ENCODE measurements at regions not wholly inside any gene's neighbourhood (a gene's known extent, or its start where the extent isn't known, plus 50 kb on each side); places are given as distances from the start of the nearest gene placed in this dataset.

- TF ChIP-seq CTCF (IDR thresholded peaks at IDR 0.05) (no peak), POLR2AphosphoS5 (IDR thresholded peaks at IDR 0.05; ENCODE audit: insufficient read depth in 1 of 2, low read depth in 1 of 2) (no peak)
These were observed 167.8 kb downstream of the QRSL1 start for GRCh38 chr6:106797186-106797585.
